ENCODE measurements at regions not wholly inside any gene's neighbourhood (a gene's known extent, or its start where the extent isn't known, plus 50 kb on each side); places are given as distances from the start of the nearest gene placed in this dataset.

GRCh38 chr9:71624728-71625127 lies 143.6 kb downstream of the CEMIP2 start:
- TF ChIP-seq CTCF (IDR thresholded peaks at IDR 0.05; ENCODE audit: control extremely low read depth, extremely low read depth, low read depth, missing control alignments) = no peak
- CTCF ChIA-PET = no interaction called here
- POLR2A ChIA-PET = no interaction called here
- DNase-seq (ENCODE audit: extremely low spot score) = no peak

GRCh38 chr9:71620746-71621145 lies 147.6 kb downstream of the CEMIP2 start:
- no peak for TF ChIP-seq CTCF (IDR thresholded peaks at IDR 0.05; ENCODE audit: control extremely low read depth, extremely low read depth, low read depth, missing control alignments)
- no peak for DNase-seq (ENCODE audit: extremely low spot score)
- CTCF ChIA-PET = no interaction called here
- POLR2A ChIA-PET = no interaction called here

GRCh38 chr9:71620331-71620730 lies 148.0 kb downstream of the CEMIP2 start:
- ChIA-PET CTCF (interaction anchor here (1.7 kb wide), 1 partner anchor 15 kb away, joined by 5 read pairs; no protein-coding TSS in a partner anchor), POLR2A (no interaction called here)
- no peak for DNase-seq (ENCODE audit: extremely low spot score)
- no peak for TF ChIP-seq CTCF (IDR thresholded peaks at IDR 0.05; ENCODE audit: control extremely low read depth, extremely low read depth, low read depth, missing control alignments)

- CTCF ChIA-PET = interaction anchor here (1.7 kb wide), 1 partner anchor 15 kb away, joined by 5 read pairs; no protein-coding TSS in a partner anchor
Measured at GRCh38 chr9:71619926-71620325, 148.4 kb downstream of the CEMIP2 start.

GRCh38 chr9:71614409-71615010 lies 153.8 kb downstream of the CEMIP2 start:
- ChIA-PET CTCF (interaction anchor here (1.6 kb wide), 1 partner anchor 10 kb away, joined by 15 read pairs; no protein-coding TSS in a partner anchor), POLR2A (no interaction called here)
- TF ChIP-seq CTCF (IDR thresholded peaks at IDR 0.05; ENCODE audit: control extremely low read depth, extremely low read depth, low read depth, missing control alignments) = no peak

More at GRCh38 chr9:71619926-71620325, 148.4 kb downstream of the CEMIP2 start:
- no peak for DNase-seq (ENCODE audit: extremely low spot score)
- TF ChIP-seq CTCF (IDR thresholded peaks at IDR 0.05; ENCODE audit: control extremely low read depth, extremely low read depth, low read depth, missing control alignments) = no peak
- POLR2A ChIA-PET = no interaction called here

GRCh38 chr9:71612889-71613288 lies 155.4 kb downstream of the CEMIP2 start:
- no peak for TF ChIP-seq CTCF (IDR thresholded peaks at IDR 0.05; ENCODE audit: control extremely low read depth, extremely low read depth, low read depth, missing control alignments)
- DNase-seq (ENCODE audit: extremely low spot score) = no peak
- CTCF ChIA-PET = interaction anchor here (1.4 kb wide), 1 partner anchor 8 kb away, joined by 6 read pairs; no protein-coding TSS in a partner anchor
- POLR2A ChIA-PET = no interaction called here

More at GRCh38 chr9:71614409-71615010, 153.8 kb downstream of the CEMIP2 start:
- DNase-seq (ENCODE audit: extremely low spot score) = no peak

Measured in GM10248 (cell line).